ENCODE measurements at regions not wholly inside any gene's neighbourhood (a gene's known extent, or its start where the extent isn't known, plus 50 kb on each side); places are given as distances from the start of the nearest gene placed in this dataset.

DNA sequence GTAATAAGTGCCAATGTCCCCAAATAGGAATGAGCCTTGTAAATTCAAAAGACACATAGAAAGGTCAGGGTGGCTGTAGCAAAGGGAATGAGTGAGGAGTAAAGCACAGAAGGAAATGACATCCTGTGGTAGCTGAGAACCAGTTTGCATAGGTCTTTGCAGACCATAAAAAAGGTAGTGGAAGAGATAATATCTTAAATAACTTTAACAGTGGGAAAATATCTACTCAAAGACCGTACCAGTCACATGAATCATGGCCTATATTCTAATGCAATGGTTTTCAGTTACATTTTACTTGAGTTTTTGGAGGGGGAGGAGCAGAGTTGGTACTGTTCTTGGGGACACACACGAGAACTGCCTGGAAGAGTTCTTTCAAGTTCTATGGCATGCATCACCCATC, 297.3 kb upstream of the ADAMTS9 start:
- Mint-ChIP-seq H3K4me3 (no peak overlapping the region), H3K4me1 (no peaks in the 10 kb centered on the region), H3K27ac (no peak overlapping the region), H3K9me3 (peaks cover 11% of the 10 kb centered on the region), H3K36me3 (no peaks in the 10 kb centered on the region), H3K27me3 (ENCODE audit: low read depth) (no peaks in the 10 kb centered on the region)
- ATAC-seq (no peak), DNase-seq (ENCODE audit: low spot score) (no peak)
- ChIA-PET CTCF (no interaction called here), POLR2A (no interaction called here)
- TF ChIP-seq ZNF512 (CRISPR knock-in tag; IDR thresholded peaks at IDR 0.05; ENCODE audit: borderline replicate concordance): no peak
- TF ChIP-seq JUN (CRISPR knock-in tag; IDR thresholded peaks at IDR 0.05): no peak

DNA sequence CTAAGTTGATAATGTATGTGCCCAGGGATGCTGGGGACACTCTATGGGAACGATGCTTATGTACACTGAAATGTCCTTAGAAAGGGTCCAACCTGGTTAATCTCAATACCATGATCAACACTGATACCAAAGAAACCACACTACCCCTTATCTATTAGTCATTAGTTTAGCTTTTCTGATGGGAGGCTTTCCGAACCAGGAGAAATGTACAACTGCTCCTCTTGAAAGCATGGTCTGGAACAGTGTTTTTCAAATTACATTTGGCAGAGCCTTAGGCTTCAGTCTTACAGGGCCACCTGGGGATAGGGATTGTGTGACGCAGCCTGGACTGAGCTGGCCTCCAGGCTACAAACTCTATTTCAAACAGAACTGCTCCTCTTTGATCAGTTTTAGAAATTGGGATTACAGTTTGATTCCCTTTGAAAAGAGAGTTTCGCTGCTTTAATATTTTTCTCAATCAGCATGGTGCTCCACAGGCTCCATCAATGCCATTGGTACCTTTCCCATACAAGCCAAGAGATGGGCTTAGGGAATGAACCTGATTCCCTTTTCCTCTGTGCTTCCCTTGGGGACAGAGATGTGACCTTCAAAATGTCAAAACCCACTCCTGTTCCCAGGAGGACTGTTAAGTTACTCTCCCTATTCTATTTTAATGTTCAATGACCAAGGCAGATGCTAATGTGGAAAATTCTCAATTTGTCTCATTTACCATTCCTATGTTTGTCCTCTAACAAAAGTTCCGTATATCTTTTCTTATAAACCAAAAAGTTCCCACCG, 296.0 kb upstream of the ADAMTS9 start:
- no peaks in the 10 kb centered on the region for H3K4me1 Mint-ChIP-seq
- DNase-seq (ENCODE audit: low spot score): no peak
- ChIA-PET CTCF (no interaction called here), POLR2A (no interaction called here)
- no peak overlapping the region for H3K4me3 Mint-ChIP-seq
- no peak overlapping the region for H3K27ac Mint-ChIP-seq
- H3K36me3 Mint-ChIP-seq: no peaks in the 10 kb centered on the region
- H3K9me3 Mint-ChIP-seq: peaks cover 9% of the 10 kb centered on the region
- H3K27me3 Mint-ChIP-seq (ENCODE audit: low read depth): no peaks in the 10 kb centered on the region
- no peak for ATAC-seq
- TF ChIP-seq ZNF671 (CRISPR knock-in tag; IDR thresholded peaks at IDR 0.05) (no peak), ATF6 (CRISPR knock-in tag; IDR thresholded peaks at IDR 0.05) (no peak), ZNF416 (CRISPR knock-in tag; IDR thresholded peaks at IDR 0.05) (no peak), E2F1 (CRISPR knock-in tag; IDR thresholded peaks at IDR 0.05) (no peak), CREM (CRISPR knock-in tag; IDR thresholded peaks at IDR 0.05) (no peak), ZNF532 (CRISPR knock-in tag; IDR thresholded peaks at IDR 0.05; ENCODE audit: borderline replicate concordance) (no peak), ZNF232 (CRISPR knock-in tag; IDR thresholded peaks at IDR 0.05) (no peak), FOXP4 (CRISPR knock-in tag; IDR thresholded peaks at IDR 0.05) (no peak), E2F5 (CRISPR knock-in tag; IDR thresholded peaks at IDR 0.05) (no peak), RORB (CRISPR knock-in tag; IDR thresholded peaks at IDR 0.05) (no peak), ESRRA (CRISPR knock-in tag; IDR thresholded peaks at IDR 0.05; ENCODE audit: borderline replicate concordance) (no peak)
- TF ChIP-seq, protein P1, sequence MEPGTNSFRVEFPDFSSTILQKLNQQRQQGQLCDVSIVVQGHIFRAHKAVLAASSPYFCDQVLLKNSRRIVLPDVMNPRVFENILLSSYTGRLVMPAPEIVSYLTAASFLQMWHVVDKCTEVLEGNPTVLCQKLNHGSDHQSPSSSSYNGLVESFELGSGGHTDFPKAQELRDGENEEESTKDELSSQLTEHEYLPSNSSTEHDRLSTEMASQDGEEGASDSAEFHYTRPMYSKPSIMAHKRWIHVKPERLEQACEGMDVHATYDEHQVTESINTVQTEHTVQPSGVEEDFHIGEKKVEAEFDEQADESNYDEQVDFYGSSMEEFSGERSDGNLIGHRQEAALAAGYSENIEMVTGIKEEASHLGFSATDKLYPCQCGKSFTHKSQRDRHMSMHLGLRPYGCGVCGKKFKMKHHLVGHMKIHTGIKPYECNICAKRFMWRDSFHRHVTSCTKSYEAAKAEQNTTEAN (CRISPR knock-in tag; IDR thresholded peaks at IDR 0.05): no peak
- TF ChIP-seq, protein P2, sequence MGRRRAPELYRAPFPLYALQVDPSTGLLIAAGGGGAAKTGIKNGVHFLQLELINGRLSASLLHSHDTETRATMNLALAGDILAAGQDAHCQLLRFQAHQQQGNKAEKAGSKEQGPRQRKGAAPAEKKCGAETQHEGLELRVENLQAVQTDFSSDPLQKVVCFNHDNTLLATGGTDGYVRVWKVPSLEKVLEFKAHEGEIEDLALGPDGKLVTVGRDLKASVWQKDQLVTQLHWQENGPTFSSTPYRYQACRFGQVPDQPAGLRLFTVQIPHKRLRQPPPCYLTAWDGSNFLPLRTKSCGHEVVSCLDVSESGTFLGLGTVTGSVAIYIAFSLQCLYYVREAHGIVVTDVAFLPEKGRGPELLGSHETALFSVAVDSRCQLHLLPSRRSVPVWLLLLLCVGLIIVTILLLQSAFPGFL (CRISPR knock-in tag; IDR thresholded peaks at IDR 0.05; ENCODE audit: borderline replicate concordance): no peak
- TF ChIP-seq, protein P3, sequence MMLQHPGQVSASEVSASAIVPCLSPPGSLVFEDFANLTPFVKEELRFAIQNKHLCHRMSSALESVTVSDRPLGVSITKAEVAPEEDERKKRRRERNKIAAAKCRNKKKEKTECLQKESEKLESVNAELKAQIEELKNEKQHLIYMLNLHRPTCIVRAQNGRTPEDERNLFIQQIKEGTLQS (CRISPR knock-in tag; conservative IDR thresholded peaks at IDR 0.05): no peak
- TF ChIP-seq, protein P4, sequence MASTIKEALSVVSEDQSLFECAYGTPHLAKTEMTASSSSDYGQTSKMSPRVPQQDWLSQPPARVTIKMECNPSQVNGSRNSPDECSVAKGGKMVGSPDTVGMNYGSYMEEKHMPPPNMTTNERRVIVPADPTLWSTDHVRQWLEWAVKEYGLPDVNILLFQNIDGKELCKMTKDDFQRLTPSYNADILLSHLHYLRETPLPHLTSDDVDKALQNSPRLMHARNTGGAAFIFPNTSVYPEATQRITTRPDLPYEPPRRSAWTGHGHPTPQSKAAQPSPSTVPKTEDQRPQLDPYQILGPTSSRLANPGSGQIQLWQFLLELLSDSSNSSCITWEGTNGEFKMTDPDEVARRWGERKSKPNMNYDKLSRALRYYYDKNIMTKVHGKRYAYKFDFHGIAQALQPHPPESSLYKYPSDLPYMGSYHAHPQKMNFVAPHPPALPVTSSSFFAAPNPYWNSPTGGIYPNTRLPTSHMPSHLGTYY (CRISPR knock-in tag; IDR thresholded peaks at IDR 0.05): no peak

All from WTC11 (cell line).